Mesodermal cell (in vitro differentiated cells): ENCODE measurements at regions not wholly inside any gene's neighbourhood (a gene's known extent, or its start where the extent isn't known, plus 50 kb on each side); places are given as distances from the start of the nearest gene placed in this dataset.
"Not testable (repeated sequence)": the region's sequence is repeated elsewhere in the genome, so short reads cannot be mapped to it uniquely, and the experiment has no call there.

Experiments
- H3K27ac ChIP-seq: 2 replicates; pipeline ENCODE4 v1.7.0; 2013; ENCODE audit warnings: mild to moderate bottlenecking, low read depth, low read length, moderate library complexity; ENCODE audit not compliant: severe bottlenecking
- H3K36me3 ChIP-seq: 2 replicates; pipeline ENCODE4 v1.7.1; 2013; ENCODE audit warnings: mild to moderate bottlenecking, low read length, moderate library complexity; ENCODE audit not compliant: control insufficient read depth, insufficient read depth
- H3K4me1 ChIP-seq: one replicate; pipeline ENCODE4 v1.7.1; 2013; ENCODE audit warnings: mild to moderate bottlenecking, low read length; ENCODE audit not compliant: insufficient read depth, control insufficient read depth, poor library complexity, severe bottlenecking
- H3K4me3 ChIP-seq: 2 replicates; pipeline ENCODE4 v1.7.0; 2013; ENCODE audit warnings: low read length, control low read depth, mild to moderate bottlenecking; ENCODE audit not compliant: insufficient read depth, poor library complexity, severe bottlenecking; ENCODE audit errors: extremely low read depth
- H3K9me3 ChIP-seq: 2 replicates; pipeline ENCODE4 v1.7.1; 2013; ENCODE audit warnings: mild to moderate bottlenecking, low read length, moderate library complexity; ENCODE audit not compliant: control insufficient read depth
- WGBS, 2 experiments: methylation state at CpG; one replicate each; pipeline ENCODE4 v1.1.5; 2013; ENCODE audit warnings: missing lambda C conversion rate in 2 of 2; ENCODE audit not compliant: insufficient coverage in 2 of 2; 5-methylcytosine and 5-hydroxymethylcytosine counted together

- Histone ChIP-seq H3K9me3 (no peaks in the 10 kb centered on the region), H3K4me1 (no peaks in the 10 kb centered on the region), H3K4me3 (no peak overlapping the region), H3K27ac (no peak overlapping the region), H3K36me3 (no peaks in the 10 kb centered on the region)
- WGBS, 2 experiments = no CpG with 5 or more reads among the region's 2 CpGs
Measured at GRCh38 chr6:102981490-102982015, 1588.0 kb downstream of the GRIK2 start.

GRCh38 chr6:102980951-102981350, 1587.4 kb downstream of the GRIK2 start:
- 80% methylated on average over 1 of the region's 1 CpG; no CpG with 5 or more reads in 1 of the 2 experiments for WGBS, 2 experiments
- H3K36me3 ChIP-seq = no peaks in the 10 kb centered on the region
- no peak overlapping the region for H3K27ac ChIP-seq
- no peaks in the 10 kb centered on the region for H3K4me1 ChIP-seq
- no peak overlapping the region for H3K4me3 ChIP-seq
- no peaks in the 10 kb centered on the region for H3K9me3 ChIP-seq

GRCh38 chr6:102961902-102962301, 1568.4 kb downstream of the GRIK2 start:
- Histone ChIP-seq H3K27ac (no peak overlapping the region), H3K4me3 (no peak overlapping the region), H3K9me3 (no peaks in the 10 kb centered on the region), H3K36me3 (no peaks in the 10 kb centered on the region), H3K4me1 (no peaks in the 10 kb centered on the region)

- Histone ChIP-seq H3K4me3 (no peak overlapping the region), H3K4me1 (no peaks in the 10 kb centered on the region), H3K9me3 (no peaks in the 10 kb centered on the region), H3K27ac (no peak overlapping the region), H3K36me3 (no peaks in the 10 kb centered on the region)
- 87% methylated on average over 2 of the region's 3 CpGs for WGBS, 2 experiments
Measured at GRCh38 chr6:102950967-102951366, 1557.5 kb downstream of the GRIK2 start.

- Histone ChIP-seq H3K9me3 (no peaks in the 10 kb centered on the region), H3K4me3 (no peak overlapping the region), H3K4me1 (no peaks in the 10 kb centered on the region), H3K36me3 (no peaks in the 10 kb centered on the region), H3K27ac (no peak overlapping the region)
- no CpG with 5 or more reads among the region's 1 CpG for WGBS, 2 experiments
Measured at GRCh38 chr6:102944475-102944874, 1551.0 kb downstream of the GRIK2 start.

DNA sequence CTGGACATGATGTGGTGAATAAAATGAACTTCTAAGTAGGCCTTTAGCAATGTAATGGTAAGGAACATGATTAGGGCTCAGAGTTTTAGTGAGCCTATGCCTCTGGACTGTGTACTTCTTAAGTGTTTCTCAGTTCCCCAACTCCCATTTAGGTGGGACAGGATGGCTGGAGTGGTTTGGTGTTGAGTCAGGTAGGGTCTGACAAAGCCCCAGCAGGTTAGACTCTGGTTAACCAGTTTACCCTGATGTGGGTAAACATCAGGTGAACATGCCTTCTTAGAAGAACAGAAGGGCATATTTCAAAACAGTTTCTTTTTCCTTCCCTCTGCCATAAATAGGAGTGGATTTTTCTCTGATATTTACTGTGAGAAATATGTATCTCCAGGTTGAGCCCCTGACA, 1548.7 kb downstream of the GRIK2 start:
- H3K27ac ChIP-seq = no peak overlapping the region
- H3K9me3 ChIP-seq = no peaks in the 10 kb centered on the region
- no peaks in the 10 kb centered on the region for H3K4me1 ChIP-seq
- H3K4me3 ChIP-seq = no peak overlapping the region
- no peaks in the 10 kb centered on the region for H3K36me3 ChIP-seq

GRCh38 chr6:102936959-102937358, 1543.5 kb downstream of the GRIK2 start:
- no CpG with 5 or more reads among the region's 3 CpGs for WGBS, 2 experiments
- H3K4me3 ChIP-seq = no peak overlapping the region
- no peaks in the 10 kb centered on the region for H3K36me3 ChIP-seq
- H3K9me3 ChIP-seq = no peaks in the 10 kb centered on the region
- no peaks in the 10 kb centered on the region for H3K4me1 ChIP-seq
- no peak overlapping the region for H3K27ac ChIP-seq

- Histone ChIP-seq H3K27ac (no peak overlapping the region), H3K9me3 (no peaks in the 10 kb centered on the region), H3K36me3 (no peaks in the 10 kb centered on the region), H3K4me3 (no peak overlapping the region), H3K4me1 (no peaks in the 10 kb centered on the region)
- WGBS, 2 experiments = 79 to 80% methylated on average over 1 to 2 of the region's 3 CpGs
Measured at GRCh38 chr6:102928109-102928508, 1534.6 kb downstream of the GRIK2 start.

DNA sequence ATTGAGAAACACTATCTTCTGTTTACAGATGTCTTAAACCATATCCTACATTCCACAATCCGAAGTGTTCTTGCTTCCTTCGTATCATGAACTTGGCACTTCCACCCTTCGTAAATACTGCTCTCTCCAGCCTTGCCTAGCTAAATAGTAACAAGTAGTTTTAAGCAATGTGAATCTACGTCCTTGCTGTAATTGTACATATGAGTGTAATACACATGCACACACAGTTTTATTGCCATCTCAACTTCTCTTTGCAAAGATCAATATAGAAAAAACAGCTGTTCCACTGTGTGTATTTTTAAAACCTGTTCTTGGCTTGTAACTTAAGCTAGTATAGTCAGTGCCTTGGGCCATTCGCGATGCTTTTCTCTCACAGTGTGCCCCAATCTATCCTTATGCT, 1524.7 kb downstream of the GRIK2 start:
- H3K4me3 ChIP-seq = no peak overlapping the region
- 83 to 100% methylated on average over 1 of the region's 6 CpGs for WGBS, 2 experiments
- no peaks in the 10 kb centered on the region for H3K36me3 ChIP-seq
- no peaks in the 10 kb centered on the region for H3K9me3 ChIP-seq
- no peak overlapping the region for H3K27ac ChIP-seq
- H3K4me1 ChIP-seq = no peaks in the 10 kb centered on the region

GRCh38 chr6:102911571-102911970, 1518.1 kb downstream of the GRIK2 start:
- Histone ChIP-seq H3K27ac (no peak overlapping the region), H3K4me3 (no peak overlapping the region), H3K9me3 (no peaks in the 10 kb centered on the region), H3K36me3 (no peaks in the 10 kb centered on the region), H3K4me1 (no peaks in the 10 kb centered on the region)

DNA sequence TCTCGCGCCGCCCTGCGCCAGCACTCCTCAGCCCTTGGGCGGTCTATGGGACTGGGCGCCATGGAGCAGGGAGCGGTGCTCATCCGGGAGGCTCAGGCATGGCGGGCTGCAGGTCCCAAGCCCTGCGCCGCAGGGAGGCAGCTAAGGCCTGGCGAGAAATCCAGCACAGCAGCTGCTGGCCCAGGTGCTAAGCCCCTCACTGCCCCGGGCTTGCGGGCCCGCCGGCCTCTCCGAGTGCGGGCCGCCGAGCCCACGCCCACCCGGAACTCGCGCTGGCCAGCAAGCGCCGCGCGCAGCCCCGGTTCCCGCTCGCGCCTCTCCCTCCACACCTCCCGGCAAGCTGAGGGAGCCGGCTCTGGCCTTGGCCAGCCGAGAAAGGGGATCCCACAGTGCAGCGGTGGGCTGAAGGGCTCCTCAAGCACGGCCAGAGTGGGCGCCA, 1517.2 kb downstream of the GRIK2 start:
- H3K36me3 ChIP-seq, H3K4me3 ChIP-seq, H3K9me3 ChIP-seq, H3K27ac ChIP-seq, H3K4me1 ChIP-seq: not testable (repeated sequence)
- WGBS, 2 experiments = 97 to 98% methylated on average over 17 to 22 of the region's 38 CpGs

DNA sequence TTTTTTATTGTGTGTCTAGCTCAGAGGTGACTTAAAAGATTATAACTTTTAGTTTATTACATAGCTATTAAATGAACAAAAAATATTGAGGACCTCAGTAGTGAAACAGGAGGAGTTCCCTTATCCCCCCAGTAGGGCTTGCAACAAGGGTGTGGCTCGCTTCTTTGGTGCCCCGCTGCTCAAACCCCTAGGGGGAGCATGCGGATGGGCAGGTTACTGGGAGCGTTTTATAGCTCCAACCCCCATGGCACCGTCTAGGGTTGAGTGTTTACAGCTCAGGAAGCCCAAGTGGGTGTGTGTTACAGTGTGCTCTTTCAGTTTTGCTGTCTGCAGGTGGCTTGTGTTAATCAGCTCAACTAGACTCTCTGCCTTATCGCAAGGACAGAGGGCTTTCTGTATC, 1513.7 kb downstream of the GRIK2 start:
- no peaks in the 10 kb centered on the region for H3K36me3 ChIP-seq
- no peak overlapping the region for H3K4me3 ChIP-seq
- H3K4me1 ChIP-seq = no peaks in the 10 kb centered on the region
- no peak overlapping the region for H3K27ac ChIP-seq
- 71 to 72% methylated on average over 3 to 4 of the region's 6 CpGs for WGBS, 2 experiments
- H3K9me3 ChIP-seq = no peaks in the 10 kb centered on the region
